ENCODE measurements at regions not wholly inside any gene's neighbourhood (a gene's known extent, or its start where the extent isn't known, plus 50 kb on each side); places are given as distances from the start of the nearest gene placed in this dataset.

DNA sequence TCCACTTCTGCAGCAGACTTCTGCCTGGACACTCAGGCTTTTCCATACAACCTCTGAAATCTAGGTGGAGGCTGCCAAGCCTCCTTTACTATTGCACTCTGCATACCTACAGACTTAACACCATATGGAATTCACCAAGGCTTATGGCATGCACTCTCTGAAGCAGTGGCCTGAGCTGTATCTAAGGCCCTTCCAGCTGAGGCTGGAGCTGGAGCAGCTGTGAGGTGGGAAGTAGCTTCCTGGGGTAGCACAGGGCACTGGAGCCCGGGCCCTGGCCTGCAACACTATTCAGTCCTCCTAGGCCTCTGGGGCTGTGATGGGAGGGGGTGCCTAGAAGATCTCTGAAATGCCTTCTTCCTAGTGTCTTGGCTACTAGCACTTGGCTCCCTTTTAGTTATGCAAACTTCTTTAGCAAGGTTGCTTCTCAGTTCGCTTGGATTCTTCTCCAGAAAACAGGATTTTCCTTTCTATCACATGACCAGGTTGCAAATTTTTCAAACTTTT is 186.6 kb upstream of the RORA start:
- no peak for DNase-seq (ENCODE audit: low read depth, low spot score)
- intact Hi-C loops (cut with micrococcal nuclease), result no loop called here
- Histone ChIP-seq H4K20me1 (ENCODE audit: insufficient read depth) (no peaks in the 10 kb centered on the region), H2AFZ (ENCODE audit: low read depth, low read length, poor library complexity, severe bottlenecking) (no peak overlapping the region), H3K36me3 (ENCODE audit: control insufficient read depth in 1 of 2, insufficient read depth in 2 of 2, low read length in 2 of 2) (no peaks in the 10 kb centered on the region), H3K9ac (ENCODE audit: low read length) (no peak overlapping the region), H3K79me2 (ENCODE audit: insufficient read depth, low read length) (no peaks in the 10 kb centered on the region), H3K4me3 (replicated peaks in 1 of 2; ENCODE audit: low read depth in 1 of 2, low read length in 2 of 2) (no peak overlapping the region), H3K9me2 (ENCODE audit: insufficient read depth) (no peaks in the 10 kb centered on the region), H3K9me3 (ENCODE audit: control insufficient read depth in 1 of 2, insufficient read depth in 1 of 2, low read depth in 1 of 2, low read length in 2 of 2) (0 out of 4 replicates have a peak, but pooled peaks cover 0 to 4% of the 10 kb centered on the region in 2 experiments), H3K4me2 (ENCODE audit: low read length) (no peak overlapping the region), H3K27ac (ENCODE audit: low read depth, low read length) (no peak overlapping the region), H3K4me1 (ENCODE audit: control insufficient read depth in 1 of 2, insufficient read depth in 2 of 2, low read length in 2 of 2) (no peaks in the 10 kb centered on the region), H3K27me3 (ENCODE audit: insufficient read depth, low read length) (no peaks in the 10 kb centered on the region)
- TF ChIP-seq POLR2A (IDR thresholded peaks at IDR 0.05; ENCODE audit: borderline replicate concordance, extremely low read depth, insufficient read depth, insufficient read length) (no peak), EZH2phosphoT487 (IDR thresholded peaks at IDR 0.05; ENCODE audit: borderline replicate concordance) (no peak)
- TF ChIP-seq, protein P1, sequence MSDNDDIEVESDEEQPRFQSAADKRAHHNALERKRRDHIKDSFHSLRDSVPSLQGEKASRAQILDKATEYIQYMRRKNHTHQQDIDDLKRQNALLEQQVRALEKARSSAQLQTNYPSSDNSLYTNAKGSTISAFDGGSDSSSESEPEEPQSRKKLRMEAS (IDR thresholded peaks at IDR 0.05), result no peak
- BruUV-seq (replicated peaks), result no TSS peak
- RAD21 ChIA-PET (ENCODE audit: low non-redundant PET in 1 of 2, low total read pairs in 2 of 2, uncharacterized antibody in 2 of 2, unreplicated experiment in 2 of 2), result no interaction called here
- no peak for ATAC-seq
- POLR2A ChIA-PET, result no interaction called here
- CTCF ChIA-PET, result no interaction called here

DNA sequence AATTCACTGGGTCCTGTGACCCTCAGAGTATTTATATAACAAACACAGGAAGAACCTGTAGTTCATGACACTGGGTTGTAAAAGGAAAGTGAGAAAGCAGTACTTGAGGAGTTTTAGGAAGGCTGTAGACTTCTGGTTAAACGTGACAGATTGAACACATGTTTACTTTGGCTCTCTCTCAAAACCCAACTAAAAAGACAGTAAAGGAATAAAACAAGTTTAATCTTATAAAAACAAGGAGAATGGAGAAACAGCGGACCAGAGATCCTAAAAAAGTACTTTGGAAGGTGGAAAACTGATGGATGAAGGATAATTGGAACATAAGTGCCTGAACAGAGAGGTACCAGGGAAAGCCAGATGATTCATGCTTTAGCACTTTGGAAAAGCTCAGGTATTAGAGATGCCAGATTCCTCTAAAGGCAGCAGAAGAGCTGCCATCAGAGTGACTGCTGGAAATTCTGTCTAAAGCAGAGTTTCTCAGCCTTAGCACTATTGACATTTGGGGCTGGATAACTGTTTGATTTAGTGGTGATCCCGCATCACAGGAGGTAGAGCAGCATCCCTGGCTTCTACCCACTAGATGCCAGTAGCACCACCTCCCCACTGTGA is 182.9 kb upstream of the RORA start:
- CTCF ChIA-PET, result no interaction called here
- H3K27me3 ChIP-seq (ENCODE audit: insufficient read depth, low read length), result no peaks in the 10 kb centered on the region
- H3K79me2 ChIP-seq (ENCODE audit: insufficient read depth, low read length), result no peaks in the 10 kb centered on the region
- H3K4me3 ChIP-seq (replicated peaks in 1 of 2; ENCODE audit: low read depth in 1 of 2, low read length in 2 of 2), result no peak overlapping the region
- H3K36me3 ChIP-seq (ENCODE audit: control insufficient read depth in 1 of 2, insufficient read depth in 2 of 2, low read length in 2 of 2), result no peaks in the 10 kb centered on the region
- intact Hi-C loops (cut with micrococcal nuclease), result no loop called here
- no peak overlapping the region for H2AFZ ChIP-seq (ENCODE audit: low read depth, low read length, poor library complexity, severe bottlenecking)
- H3K27ac ChIP-seq (ENCODE audit: low read depth, low read length), result no peak overlapping the region
- no TSS peak for BruUV-seq (replicated peaks)
- H3K9ac ChIP-seq (ENCODE audit: low read length), result no peak overlapping the region
- RAD21 ChIA-PET (ENCODE audit: low non-redundant PET in 1 of 2, low total read pairs in 2 of 2, uncharacterized antibody in 2 of 2, unreplicated experiment in 2 of 2), result no interaction called here
- H3K9me2 ChIP-seq (ENCODE audit: insufficient read depth), result no peaks in the 10 kb centered on the region
- no peak for ATAC-seq
- no peaks in the 10 kb centered on the region for H4K20me1 ChIP-seq (ENCODE audit: insufficient read depth)
- H3K4me2 ChIP-seq (ENCODE audit: low read length), result no peak overlapping the region
- DNase-seq (ENCODE audit: low read depth, low spot score), result no peak
- H3K4me1 ChIP-seq (ENCODE audit: control insufficient read depth in 1 of 2, insufficient read depth in 2 of 2, low read length in 2 of 2), result no peaks in the 10 kb centered on the region
- peaks cover 0 to 13% of the 10 kb centered on the region in 2 experiments; a peak in 1 of 4 replicates for H3K9me3 ChIP-seq (ENCODE audit: control insufficient read depth in 1 of 2, insufficient read depth in 1 of 2, low read depth in 1 of 2, low read length in 2 of 2)
- POLR2A ChIA-PET, result no interaction called here
- TF ChIP-seq CEBPB (IDR thresholded peaks at IDR 0.05; ENCODE audit: low read depth) (no peak), EGR1 (IDR thresholded peaks at IDR 0.05; ENCODE audit: low read depth) (no peak), POLR2AphosphoS5 (IDR thresholded peaks at IDR 0.05; ENCODE audit: low read depth, low read length) (no peak), SP1 (IDR thresholded peaks at IDR 0.05; ENCODE audit: low read depth) (no peak), FOSL1 (IDR thresholded peaks at IDR 0.05; ENCODE audit: low read depth) (no peak), EZH2 (IDR thresholded peaks at IDR 0.05) (no peak), YY1 (IDR thresholded peaks at IDR 0.05; ENCODE audit: extremely low read depth, insufficient replicate concordance, low read depth, low read length) (no peak), TCF7L2 (IDR thresholded peaks at IDR 0.05; ENCODE audit: borderline replicate concordance, extremely low read depth, insufficient read depth, insufficient read length) (no peak)
- TF ChIP-seq, protein P1 (IDR thresholded peaks at IDR 0.05), result no peak
- TF ChIP-seq, protein P2, sequence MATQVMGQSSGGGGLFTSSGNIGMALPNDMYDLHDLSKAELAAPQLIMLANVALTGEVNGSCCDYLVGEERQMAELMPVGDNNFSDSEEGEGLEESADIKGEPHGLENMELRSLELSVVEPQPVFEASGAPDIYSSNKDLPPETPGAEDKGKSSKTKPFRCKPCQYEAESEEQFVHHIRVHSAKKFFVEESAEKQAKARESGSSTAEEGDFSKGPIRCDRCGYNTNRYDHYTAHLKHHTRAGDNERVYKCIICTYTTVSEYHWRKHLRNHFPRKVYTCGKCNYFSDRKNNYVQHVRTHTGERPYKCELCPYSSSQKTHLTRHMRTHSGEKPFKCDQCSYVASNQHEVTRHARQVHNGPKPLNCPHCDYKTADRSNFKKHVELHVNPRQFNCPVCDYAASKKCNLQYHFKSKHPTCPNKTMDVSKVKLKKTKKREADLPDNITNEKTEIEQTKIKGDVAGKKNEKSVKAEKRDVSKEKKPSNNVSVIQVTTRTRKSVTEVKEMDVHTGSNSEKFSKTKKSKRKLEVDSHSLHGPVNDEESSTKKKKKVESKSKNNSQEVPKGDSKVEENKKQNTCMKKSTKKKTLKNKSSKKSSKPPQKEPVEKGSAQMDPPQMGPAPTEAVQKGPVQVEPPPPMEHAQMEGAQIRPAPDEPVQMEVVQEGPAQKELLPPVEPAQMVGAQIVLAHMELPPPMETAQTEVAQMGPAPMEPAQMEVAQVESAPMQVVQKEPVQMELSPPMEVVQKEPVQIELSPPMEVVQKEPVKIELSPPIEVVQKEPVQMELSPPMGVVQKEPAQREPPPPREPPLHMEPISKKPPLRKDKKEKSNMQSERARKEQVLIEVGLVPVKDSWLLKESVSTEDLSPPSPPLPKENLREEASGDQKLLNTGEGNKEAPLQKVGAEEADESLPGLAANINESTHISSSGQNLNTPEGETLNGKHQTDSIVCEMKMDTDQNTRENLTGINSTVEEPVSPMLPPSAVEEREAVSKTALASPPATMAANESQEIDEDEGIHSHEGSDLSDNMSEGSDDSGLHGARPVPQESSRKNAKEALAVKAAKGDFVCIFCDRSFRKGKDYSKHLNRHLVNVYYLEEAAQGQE (IDR thresholded peaks at IDR 0.05; ENCODE audit: low read depth), result no peak
- TF ChIP-seq, protein P3, sequence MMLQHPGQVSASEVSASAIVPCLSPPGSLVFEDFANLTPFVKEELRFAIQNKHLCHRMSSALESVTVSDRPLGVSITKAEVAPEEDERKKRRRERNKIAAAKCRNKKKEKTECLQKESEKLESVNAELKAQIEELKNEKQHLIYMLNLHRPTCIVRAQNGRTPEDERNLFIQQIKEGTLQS (IDR thresholded peaks at IDR 0.05), result no peak
- TF ChIP-seq, protein P4, sequence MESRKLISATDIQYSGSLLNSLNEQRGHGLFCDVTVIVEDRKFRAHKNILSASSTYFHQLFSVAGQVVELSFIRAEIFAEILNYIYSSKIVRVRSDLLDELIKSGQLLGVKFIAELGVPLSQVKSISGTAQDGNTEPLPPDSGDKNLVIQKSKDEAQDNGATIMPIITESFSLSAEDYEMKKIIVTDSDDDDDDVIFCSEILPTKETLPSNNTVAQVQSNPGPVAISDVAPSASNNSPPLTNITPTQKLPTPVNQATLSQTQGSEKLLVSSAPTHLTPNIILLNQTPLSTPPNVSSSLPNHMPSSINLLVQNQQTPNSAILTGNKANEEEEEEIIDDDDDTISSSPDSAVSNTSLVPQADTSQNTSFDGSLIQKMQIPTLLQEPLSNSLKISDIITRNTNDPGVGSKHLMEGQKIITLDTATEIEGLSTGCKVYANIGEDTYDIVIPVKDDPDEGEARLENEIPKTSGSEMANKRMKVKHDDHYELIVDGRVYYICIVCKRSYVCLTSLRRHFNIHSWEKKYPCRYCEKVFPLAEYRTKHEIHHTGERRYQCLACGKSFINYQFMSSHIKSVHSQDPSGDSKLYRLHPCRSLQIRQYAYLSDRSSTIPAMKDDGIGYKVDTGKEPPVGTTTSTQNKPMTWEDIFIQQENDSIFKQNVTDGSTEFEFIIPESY (IDR thresholded peaks at IDR 0.05; ENCODE audit: extremely low read depth, insufficient replicate concordance, low read length), result no peak
